ENCODE measurements at regions not wholly inside any gene's neighbourhood (a gene's known extent, or its start where the extent isn't known, plus 50 kb on each side); places are given as distances from the start of the nearest gene placed in this dataset.

DNA sequence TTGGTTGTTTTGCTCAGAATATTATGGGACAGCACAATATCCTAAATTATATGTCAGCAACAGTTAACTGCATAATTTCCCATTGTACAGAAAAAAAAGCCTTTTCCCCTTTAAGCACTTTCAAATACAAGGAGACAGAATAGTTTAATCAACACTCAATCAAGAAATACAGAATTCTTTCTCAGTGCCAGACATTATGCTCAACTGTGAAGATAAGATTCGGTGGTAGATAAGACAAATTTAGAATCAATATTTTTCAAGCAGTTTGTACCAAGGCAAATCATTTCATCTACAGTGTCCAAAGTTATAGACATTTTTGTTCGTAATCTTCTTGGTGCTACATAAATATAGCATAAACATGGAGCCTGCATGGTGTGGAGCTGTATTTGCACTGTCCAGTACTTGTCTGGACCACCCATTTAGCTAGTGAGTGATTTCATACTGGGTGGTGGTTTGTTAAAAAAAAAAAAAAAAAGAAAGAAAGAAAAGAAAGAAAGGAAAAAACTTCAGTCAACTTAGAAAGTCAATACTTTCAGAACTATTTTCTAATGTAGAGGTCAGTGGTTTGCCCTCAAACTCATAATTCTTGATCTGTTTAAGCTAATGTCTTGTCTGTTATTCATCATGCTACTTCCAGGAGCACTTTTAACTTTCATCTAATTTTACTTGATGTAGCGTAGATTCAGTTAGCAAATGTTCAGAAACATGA, 522.9 kb downstream of the FAT4 start:
- TF ChIP-seq EZH2 (IDR thresholded peaks at IDR 0.05; ENCODE audit: insufficient read depth, poor library complexity, severe bottlenecking): no peak
- no peak for TF ChIP-seq EZH2phosphoT487 (IDR thresholded peaks at IDR 0.05; ENCODE audit: insufficient read depth, low read depth)

Measured in GM23248 (cell line).